GM20000 (cell line): ENCODE measurements at regions not wholly inside any gene's neighbourhood (a gene's known extent, or its start where the extent isn't known, plus 50 kb on each side); places are given as distances from the start of the nearest gene placed in this dataset.
"Not testable (repeated sequence)": the region's sequence is repeated elsewhere in the genome, so short reads cannot be mapped to it uniquely, and the experiment has no call there.

Source experiments
- DNase-seq: peaks from one replicate; pipeline ENCODE4 v3.0.0; 2012; ENCODE audit warnings: low spot score
- CTCF ChIP-seq: IDR thresholded peaks from 2 replicates; pipeline ENCODE4 v1.5.1; 2012; ENCODE audit warnings: mild to moderate bottlenecking, control low read depth; ENCODE audit errors: extremely low read depth, missing control alignments

- no peak for DNase-seq
- no peak for TF ChIP-seq CTCF
Observed at GRCh38 chr5:17852740-17853139, 218.5 kb downstream of the TAF11L14 start.

GRCh38 chr5:17854901-17855300, 220.6 kb downstream of the TAF11L14 start:
- no peak for DNase-seq
- TF ChIP-seq CTCF, result no peak

- TF ChIP-seq CTCF, result no peak
- no peak for DNase-seq
Observed at GRCh38 chr5:17860660-17861315, 226.5 kb downstream of the TAF11L14 start.

- not testable (repeated sequence) for DNase-seq
Observed at GRCh38 chr5:17864903-17865302, 230.6 kb downstream of the TAF11L14 start.

- not testable (repeated sequence) for DNase-seq
Observed at GRCh38 chr5:17865966-17866365, 231.7 kb downstream of the TAF11L14 start.

GRCh38 chr5:17872204-17872603, 237.9 kb downstream of the TAF11L14 start:
- TF ChIP-seq CTCF, result no peak
- DNase-seq, result no peak

- no peak for DNase-seq
- no peak for TF ChIP-seq CTCF
Observed at GRCh38 chr5:17878541-17878940, 244.3 kb downstream of the TAF11L14 start.

GRCh38 chr5:17879276-17879675, 245.0 kb downstream of the TAF11L14 start:
- TF ChIP-seq CTCF, result no peak
- DNase-seq, result no peak
